ENCODE measurements at regions not wholly inside any gene's neighbourhood (a gene's known extent, or its start where the extent isn't known, plus 50 kb on each side); places are given as distances from the start of the nearest gene placed in this dataset.

DNA sequence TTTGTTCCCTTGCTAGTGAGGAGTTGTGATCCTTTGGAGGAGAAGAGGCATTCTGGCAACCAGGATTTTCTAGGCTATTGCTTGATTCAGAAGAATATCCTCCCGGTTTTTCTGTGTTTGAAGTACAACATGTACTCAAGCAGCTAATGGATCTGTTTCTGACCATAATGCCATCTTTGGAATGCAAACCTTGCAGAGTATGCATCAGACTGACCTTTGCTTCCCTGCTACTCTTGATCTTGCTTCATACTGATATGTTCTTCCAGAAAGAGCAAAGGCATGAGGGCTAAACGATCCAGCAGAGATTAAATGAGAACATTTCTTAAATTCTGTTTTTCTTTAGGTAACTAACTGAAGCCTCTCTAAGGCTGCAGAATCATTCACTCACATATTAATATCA lies 265.4 kb upstream of the SLC7A11 start:
- Mint-ChIP-seq H3K36me3 (no peaks in the 10 kb centered on the region), H3K9me3 (ENCODE audit: low read depth) (no peaks in the 10 kb centered on the region), H3K27ac (no peak overlapping the region), H3K4me3 (no peak overlapping the region), H3K27me3 (no peaks in the 10 kb centered on the region), H3K4me1 (no peaks in the 10 kb centered on the region)
- CTCF ChIA-PET = no interaction called here
- DNase-seq (no peak), ATAC-seq (no peak)

DNA sequence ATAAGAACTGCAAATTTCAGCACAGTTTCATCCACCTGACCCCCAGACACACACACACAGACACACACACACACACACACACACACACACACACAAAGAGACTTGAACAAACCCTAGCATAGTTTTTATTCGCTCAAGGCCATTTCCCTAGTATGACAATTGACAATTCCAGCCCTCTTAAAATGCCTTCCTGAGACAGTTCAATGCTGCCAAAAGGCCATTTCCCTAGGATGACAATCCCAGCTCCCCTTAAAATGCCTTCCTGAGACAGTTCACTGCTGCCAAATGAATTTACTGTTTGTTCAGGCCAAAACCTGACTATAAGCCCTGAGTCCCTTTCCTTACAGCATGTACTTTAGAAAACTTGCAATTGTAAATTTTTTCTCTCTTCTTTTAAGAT lies 259.5 kb upstream of the SLC7A11 start:
- Mint-ChIP-seq H3K9me3 (ENCODE audit: low read depth) (no peaks in the 10 kb centered on the region), H3K36me3 (no peaks in the 10 kb centered on the region), H3K4me3 (no peak overlapping the region), H3K4me1 (no peaks in the 10 kb centered on the region), H3K27me3 (no peaks in the 10 kb centered on the region), H3K27ac (no peak overlapping the region)
- ATAC-seq (no peak), DNase-seq (no peak)
- CTCF ChIA-PET = no interaction called here

DNA sequence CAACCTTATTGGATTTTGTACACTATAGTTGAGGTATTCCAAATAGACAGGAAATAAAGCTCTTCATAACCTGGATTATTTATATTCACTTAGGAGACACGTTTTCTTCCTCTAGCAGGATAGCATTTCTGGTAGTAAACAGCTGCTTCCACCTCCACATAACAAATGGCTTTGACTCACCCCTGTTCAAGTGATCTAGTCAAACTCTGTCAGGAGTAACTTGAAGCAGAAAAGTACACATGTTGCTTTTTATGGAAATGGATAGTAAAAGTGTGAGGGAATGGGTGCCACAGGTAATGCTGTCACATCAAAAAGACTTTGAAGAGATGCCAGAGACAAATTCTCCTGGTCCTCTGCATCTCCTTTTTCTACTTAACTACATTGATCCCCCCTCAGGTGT lies 258.7 kb upstream of the SLC7A11 start:
- Mint-ChIP-seq H3K27ac (no peak overlapping the region), H3K27me3 (no peaks in the 10 kb centered on the region), H3K36me3 (no peaks in the 10 kb centered on the region), H3K4me3 (no peak overlapping the region), H3K4me1 (no peaks in the 10 kb centered on the region), H3K9me3 (ENCODE audit: low read depth) (no peaks in the 10 kb centered on the region)
- no peak for ATAC-seq
- CTCF ChIA-PET = interaction anchor here (1.5 kb wide), 1 partner anchor 370 kb away, joined by 6 read pairs; no protein-coding TSS in a partner anchor
- no peak for DNase-seq

DNA sequence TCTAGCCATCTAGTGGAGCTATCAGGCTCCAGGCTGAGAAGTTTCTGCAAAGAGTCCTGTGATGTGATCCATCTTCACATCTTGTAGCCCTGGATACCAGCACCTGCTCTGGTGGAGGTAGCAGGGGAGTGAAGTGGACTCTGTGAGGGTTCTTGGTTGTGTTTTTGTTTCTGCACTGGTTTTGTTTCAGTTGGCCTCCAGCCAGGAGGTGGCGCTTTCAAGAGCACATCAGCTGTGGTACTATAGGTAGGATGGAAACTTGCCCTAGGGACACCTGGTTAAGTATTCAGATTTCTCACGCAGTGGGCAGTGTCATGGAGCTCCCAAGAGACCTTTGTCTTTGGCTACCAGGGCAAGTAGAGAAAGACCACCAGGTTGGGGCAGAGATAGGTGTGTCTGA lies 257.5 kb upstream of the SLC7A11 start:
- H3K36me3 Mint-ChIP-seq = no peaks in the 10 kb centered on the region
- H3K4me1 Mint-ChIP-seq = no peaks in the 10 kb centered on the region
- H3K9me3 Mint-ChIP-seq (ENCODE audit: low read depth) = no peaks in the 10 kb centered on the region
- H3K27ac Mint-ChIP-seq = no peak overlapping the region
- CTCF ChIA-PET = interaction anchor here (1.5 kb wide), 1 partner anchor 372 kb away, joined by 6 read pairs; no protein-coding TSS in a partner anchor
- DNase-seq (no peak), ATAC-seq (no peak)
- H3K27me3 Mint-ChIP-seq = no peaks in the 10 kb centered on the region
- H3K4me3 Mint-ChIP-seq = no peak overlapping the region

DNA sequence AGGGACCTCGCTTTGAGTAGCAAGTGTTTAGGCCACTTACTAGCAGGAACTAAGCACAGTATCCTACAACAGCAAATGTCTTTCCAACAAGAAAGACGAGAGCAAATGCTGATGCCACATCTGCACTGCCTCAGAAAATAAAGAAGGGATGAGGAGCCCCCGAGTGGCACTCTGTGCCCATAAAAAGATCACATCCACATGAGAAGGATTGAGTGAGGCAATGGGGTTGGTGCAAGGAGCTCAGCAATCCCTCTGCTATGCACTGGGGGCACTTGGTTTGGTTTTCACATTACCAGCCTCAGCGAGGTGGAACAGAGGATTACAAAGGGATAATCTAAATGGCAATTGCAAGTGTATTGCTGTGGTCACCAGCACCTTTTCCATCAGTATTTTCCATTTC lies 252.8 kb upstream of the SLC7A11 start:
- H3K36me3 Mint-ChIP-seq = no peaks in the 10 kb centered on the region
- H3K9me3 Mint-ChIP-seq (ENCODE audit: low read depth) = no peaks in the 10 kb centered on the region
- no peak for DNase-seq
- H3K27me3 Mint-ChIP-seq = no peaks in the 10 kb centered on the region
- no peak overlapping the region for H3K4me3 Mint-ChIP-seq
- H3K4me1 Mint-ChIP-seq = no peaks in the 10 kb centered on the region
- CTCF ChIA-PET = no interaction called here
- ATAC-seq = no peak
- no peak overlapping the region for H3K27ac Mint-ChIP-seq

- ATAC-seq (no peak), DNase-seq (no peak)
- CTCF ChIA-PET = no interaction called here
- Mint-ChIP-seq H3K27me3 (no peaks in the 10 kb centered on the region), H3K27ac (no peak overlapping the region), H3K9me3 (ENCODE audit: low read depth) (no peaks in the 10 kb centered on the region), H3K36me3 (no peaks in the 10 kb centered on the region), H3K4me3 (no peak overlapping the region), H3K4me1 (no peaks in the 10 kb centered on the region)
These were observed 252.0 kb upstream of the SLC7A11 start for GRCh38 chr4:138494116-138494515.

GRCh38 chr4:138492176-138492575 lies 250.0 kb upstream of the SLC7A11 start:
- CTCF ChIA-PET = no interaction called here

GRCh38 chr4:138488533-138488932 lies 246.4 kb upstream of the SLC7A11 start:
- no peak for ATAC-seq
- DNase-seq = no peak
- CTCF ChIA-PET = no interaction called here
- no peaks in the 10 kb centered on the region for H3K9me3 Mint-ChIP-seq (ENCODE audit: low read depth)
- no peak overlapping the region for H3K4me3 Mint-ChIP-seq
- H3K4me1 Mint-ChIP-seq = no peaks in the 10 kb centered on the region
- H3K27ac Mint-ChIP-seq = no peak overlapping the region
- H3K36me3 Mint-ChIP-seq = no peaks in the 10 kb centered on the region
- H3K27me3 Mint-ChIP-seq = no peaks in the 10 kb centered on the region

More at GRCh38 chr4:138492176-138492575, 250.0 kb upstream of the SLC7A11 start:
- ATAC-seq (no peak), DNase-seq (no peak)
- Mint-ChIP-seq H3K27me3 (no peaks in the 10 kb centered on the region), H3K27ac (no peak overlapping the region), H3K4me1 (no peaks in the 10 kb centered on the region), H3K4me3 (no peak overlapping the region), H3K9me3 (ENCODE audit: low read depth) (no peaks in the 10 kb centered on the region), H3K36me3 (no peaks in the 10 kb centered on the region)

DNA sequence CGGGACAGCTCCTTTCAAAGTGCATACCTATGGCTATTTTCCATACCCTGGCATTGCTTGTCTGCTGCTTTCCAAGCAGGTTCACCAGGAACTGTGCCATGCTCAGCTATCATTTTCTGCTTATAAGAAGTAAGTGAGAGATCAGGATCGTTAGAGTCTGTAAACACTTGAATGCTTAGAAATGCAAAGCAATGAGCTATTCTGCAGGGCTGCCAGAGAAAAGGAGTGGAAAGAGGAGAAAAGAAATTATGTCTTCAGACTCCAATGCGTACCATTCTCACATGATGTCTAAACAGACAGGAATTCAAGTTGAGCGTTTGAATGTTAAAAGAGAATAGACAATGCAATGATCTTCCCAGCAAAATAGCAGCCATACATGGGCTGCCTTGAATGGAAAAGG lies 245.5 kb upstream of the SLC7A11 start:
- DNase-seq (no peak), ATAC-seq (no peak)
- Mint-ChIP-seq H3K9me3 (ENCODE audit: low read depth) (no peaks in the 10 kb centered on the region), H3K27me3 (no peaks in the 10 kb centered on the region), H3K36me3 (no peaks in the 10 kb centered on the region), H3K4me1 (no peaks in the 10 kb centered on the region), H3K4me3 (no peak overlapping the region), H3K27ac (no peak overlapping the region)
- CTCF ChIA-PET = no interaction called here

GRCh38 chr4:138487230-138487629 lies 245.1 kb upstream of the SLC7A11 start:
- CTCF ChIA-PET = no interaction called here
- no peak overlapping the region for H3K27ac Mint-ChIP-seq
- no peaks in the 10 kb centered on the region for H3K27me3 Mint-ChIP-seq
- no peak for DNase-seq
- H3K9me3 Mint-ChIP-seq (ENCODE audit: low read depth) = no peaks in the 10 kb centered on the region
- H3K4me3 Mint-ChIP-seq = no peak overlapping the region
- no peaks in the 10 kb centered on the region for H3K36me3 Mint-ChIP-seq
- no peak for ATAC-seq
- no peaks in the 10 kb centered on the region for H3K4me1 Mint-ChIP-seq

GRCh38 chr4:138485498-138485897 lies 243.3 kb upstream of the SLC7A11 start:
- H3K9me3 Mint-ChIP-seq (ENCODE audit: low read depth) = no peaks in the 10 kb centered on the region

DNA sequence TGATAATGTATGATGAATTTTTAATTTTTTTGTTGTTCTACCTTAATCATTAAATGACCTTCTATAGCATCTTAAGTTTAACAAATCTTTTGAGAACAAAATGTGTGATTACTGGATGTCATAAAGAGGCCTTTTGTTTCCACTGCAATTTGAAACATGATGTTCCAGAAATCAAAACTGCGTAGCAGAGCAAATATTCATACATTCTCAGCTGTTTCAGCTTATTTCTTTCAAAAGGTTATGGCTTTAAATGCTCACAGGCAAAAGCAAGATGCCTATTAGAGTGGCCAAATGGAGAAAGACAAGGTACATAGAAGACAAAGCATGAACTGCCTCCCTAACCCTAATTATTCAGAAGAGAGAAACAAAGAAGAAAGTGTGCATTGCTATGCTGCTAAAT lies 233.0 kb upstream of the SLC7A11 start:
- H3K4me3 Mint-ChIP-seq = no peak overlapping the region
- no peaks in the 10 kb centered on the region for H3K36me3 Mint-ChIP-seq
- CTCF ChIA-PET = no interaction called here
- H3K27me3 Mint-ChIP-seq = no peaks in the 10 kb centered on the region
- H3K9me3 Mint-ChIP-seq (ENCODE audit: low read depth) = no peaks in the 10 kb centered on the region
- no peak for DNase-seq
- ATAC-seq = no peak
- no peak overlapping the region for H3K27ac Mint-ChIP-seq
- no peaks in the 10 kb centered on the region for H3K4me1 Mint-ChIP-seq

More at GRCh38 chr4:138485498-138485897, 243.3 kb upstream of the SLC7A11 start:
- no peak overlapping the region for H3K27ac Mint-ChIP-seq
- ATAC-seq (no peak), DNase-seq (no peak)
- no peaks in the 10 kb centered on the region for H3K4me1 Mint-ChIP-seq
- H3K4me3 Mint-ChIP-seq = no peak overlapping the region
- CTCF ChIA-PET = no interaction called here
- no peaks in the 10 kb centered on the region for H3K36me3 Mint-ChIP-seq
- no peaks in the 10 kb centered on the region for H3K27me3 Mint-ChIP-seq

GRCh38 chr4:138473339-138473738 lies 231.2 kb upstream of the SLC7A11 start:
- H3K27me3 Mint-ChIP-seq = no peaks in the 10 kb centered on the region
- H3K4me1 Mint-ChIP-seq = no peaks in the 10 kb centered on the region
- ATAC-seq = no peak
- no peaks in the 10 kb centered on the region for H3K36me3 Mint-ChIP-seq
- H3K27ac Mint-ChIP-seq = no peak overlapping the region
- no peaks in the 10 kb centered on the region for H3K9me3 Mint-ChIP-seq (ENCODE audit: low read depth)
- CTCF ChIA-PET = no interaction called here
- H3K4me3 Mint-ChIP-seq = no peak overlapping the region
- DNase-seq = no peak

DNA sequence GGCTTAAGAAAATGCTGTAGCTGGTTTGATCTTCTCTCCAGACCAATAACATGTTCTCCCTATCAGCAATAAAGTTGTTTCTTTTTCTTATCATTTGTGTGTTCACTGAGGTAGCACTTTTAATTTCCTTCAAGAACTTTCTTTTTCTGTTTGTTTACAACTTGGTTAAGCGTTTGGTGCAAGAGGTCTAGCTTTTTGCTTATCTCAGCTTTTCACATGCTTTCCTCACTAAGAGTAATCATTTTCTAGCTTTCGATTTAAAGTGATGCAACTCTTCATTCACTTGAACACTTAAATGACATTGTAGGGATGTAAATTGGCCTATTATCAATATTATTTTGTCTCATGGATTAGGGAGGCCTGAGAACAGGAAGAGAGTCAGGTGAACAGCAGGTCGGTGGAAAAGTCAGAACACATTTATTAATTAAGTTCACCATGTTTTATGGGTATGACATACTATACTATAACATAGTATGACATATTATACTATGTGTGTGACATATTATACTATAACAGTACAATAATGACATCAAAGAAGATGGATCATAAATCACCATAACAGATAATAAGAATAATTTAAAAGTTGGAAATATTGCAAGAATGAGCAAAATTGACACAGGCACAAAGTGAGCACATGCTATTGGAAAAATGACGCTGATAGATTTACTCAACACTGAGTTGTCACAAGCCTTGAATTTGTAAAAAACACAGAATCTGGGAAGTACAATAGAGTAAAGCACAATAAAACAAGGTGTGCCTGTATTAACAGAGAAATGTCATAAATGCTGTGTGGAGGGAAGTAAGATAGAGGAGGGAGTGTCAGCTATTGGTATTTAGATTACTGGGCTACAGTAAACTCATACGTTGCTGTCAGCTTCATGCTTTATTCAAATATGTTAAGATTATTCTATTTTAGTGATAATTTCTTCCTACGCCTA lies 218.6 kb upstream of the SLC7A11 start:
- no peak overlapping the region for H3K4me3 Mint-ChIP-seq
- ATAC-seq (no peak), DNase-seq (no peak)
- no peaks in the 10 kb centered on the region for H3K36me3 Mint-ChIP-seq
- H3K27ac Mint-ChIP-seq = no peak overlapping the region
- no peaks in the 10 kb centered on the region for H3K27me3 Mint-ChIP-seq
- CTCF ChIA-PET = no interaction called here
- H3K9me3 Mint-ChIP-seq (ENCODE audit: low read depth) = no peaks in the 10 kb centered on the region
- no peaks in the 10 kb centered on the region for H3K4me1 Mint-ChIP-seq
